Ascending aorta (tissue), 2 donors: ENCODE measurements at regions not wholly inside any gene's neighbourhood (a gene's known extent, or its start where the extent isn't known, plus 50 kb on each side); places are given as distances from the start of the nearest gene placed in this dataset.

Experiments used
- DNase-seq, 2 donors: peaks; one replicate each; pipeline ENCODE4 v3.0.0-alpha.2; 2019; ENCODE audit warnings: low spot score in 2 of 2
- H3K27ac ChIP-seq, 2 donors: fragments of 200-600 bp; sonication (generic); one replicate each; pipeline ENCODE4 v1.5.1; 2016 to 2017; ENCODE audit warnings: mild to moderate bottlenecking in 1 of 2
- H3K27me3 ChIP-seq: fragments of 200-600 bp; sonication (generic); one replicate; pipeline ENCODE4 v1.5.1; 2017
- H3K36me3 ChIP-seq, 2 donors: fragments of 200-600 bp; sonication (generic); one replicate each; pipeline ENCODE4 v1.5.1; 2016
- H3K4me1 ChIP-seq, 2 donors: fragments of 200-600 bp; sonication (generic); one replicate each; pipeline ENCODE4 v1.5.1; 2016 to 2017; ENCODE audit warnings: mild to moderate bottlenecking in 1 of 2
- H3K4me3 ChIP-seq, 2 donors: fragments of 200-600 bp; sonication (generic); one replicate each; pipeline ENCODE4 v1.5.1; 2016 to 2017; ENCODE audit warnings: mild to moderate bottlenecking in 1 of 2
- H3K9me3 ChIP-seq, 2 donors: fragments of 200-600 bp; sonication (generic); one replicate each; pipeline ENCODE4 v1.5.1; 2016
- CTCF ChIP-seq, 3 experiments: fragments of 200-600 bp in 2 of 3; fragments of 450-650 bp in 1 of 3; sonication (generic) in 2 of 3; IDR thresholded peaks; one replicate each; pipeline ENCODE4 v1.5.1; 2016 to 2019; ENCODE audit warnings: antibody characterized with exemption in 3 of 3, mild to moderate bottlenecking in 1 of 3, moderate library complexity in 1 of 3
- intact Hi-C: fragments of 100-400 bp; cut with DNase I; formaldehyde crosslinking; loops from one replicate; pipeline ENCODE4 v1.15.1; 2023

- no peaks in the 10 kb centered on the region for H3K9me3 ChIP-seq
- H3K27me3 ChIP-seq: no peaks in the 10 kb centered on the region
- H3K36me3 ChIP-seq: no peaks in the 10 kb centered on the region
- H3K4me3 ChIP-seq: no peak overlapping the region
- intact Hi-C loops: no loop called here
- H3K4me1 ChIP-seq: no peaks in the 10 kb centered on the region
- DNase-seq: no peak
- no peak overlapping the region for H3K27ac ChIP-seq
- TF ChIP-seq CTCF (IDR thresholded peaks at IDR 0.05): no peak
Measured at GRCh38 chr4:149166876-149167275, 648.8 kb downstream of the IQCM start.

- no peaks in the 10 kb centered on the region for H3K9me3 ChIP-seq
- intact Hi-C loops: no loop called here
Measured at GRCh38 chr4:149166365-149166764, 649.3 kb downstream of the IQCM start.

GRCh38 chr4:149164282-149164681 is 651.4 kb downstream of the IQCM start:
- H3K27ac ChIP-seq: no peak overlapping the region
- H3K9me3 ChIP-seq: no peaks in the 10 kb centered on the region
- no peaks in the 10 kb centered on the region for H3K4me1 ChIP-seq
- no peaks in the 10 kb centered on the region for H3K36me3 ChIP-seq
- H3K4me3 ChIP-seq: no peak overlapping the region
- H3K27me3 ChIP-seq: no peaks in the 10 kb centered on the region
- intact Hi-C loops: no loop called here
- no peak for DNase-seq
- no peak for TF ChIP-seq CTCF (IDR thresholded peaks at IDR 0.05)

More at GRCh38 chr4:149166365-149166764, 649.3 kb downstream of the IQCM start:
- no peak for TF ChIP-seq CTCF (IDR thresholded peaks at IDR 0.05)
- H3K27me3 ChIP-seq: no peaks in the 10 kb centered on the region
- no peak overlapping the region for H3K4me3 ChIP-seq
- no peak overlapping the region for H3K27ac ChIP-seq
- no peaks in the 10 kb centered on the region for H3K36me3 ChIP-seq
- no peaks in the 10 kb centered on the region for H3K4me1 ChIP-seq
- no peak for DNase-seq

GRCh38 chr4:149161247-149161646 is 654.4 kb downstream of the IQCM start:
- DNase-seq: no peak
- TF ChIP-seq CTCF (IDR thresholded peaks at IDR 0.05): no peak
- H3K36me3 ChIP-seq: no peaks in the 10 kb centered on the region
- no peak overlapping the region for H3K4me3 ChIP-seq
- no peaks in the 10 kb centered on the region for H3K27me3 ChIP-seq
- no peaks in the 10 kb centered on the region for H3K4me1 ChIP-seq
- intact Hi-C loops: no loop called here
- H3K27ac ChIP-seq: no peak overlapping the region
- H3K9me3 ChIP-seq: no peaks in the 10 kb centered on the region

- intact Hi-C loops: no loop called here
- Histone ChIP-seq H3K27ac (no peak overlapping the region), H3K9me3 (no peaks in the 10 kb centered on the region)
Measured at GRCh38 chr4:149160370-149160769, 655.3 kb downstream of the IQCM start.

More at GRCh38 chr4:149160370-149160769, 655.3 kb downstream of the IQCM start:
- DNase-seq: no peak
- H3K4me3 ChIP-seq: no peak overlapping the region
- no peaks in the 10 kb centered on the region for H3K36me3 ChIP-seq
- TF ChIP-seq CTCF (IDR thresholded peaks at IDR 0.05): no peak
- no peaks in the 10 kb centered on the region for H3K4me1 ChIP-seq
- no peaks in the 10 kb centered on the region for H3K27me3 ChIP-seq
